22Rv1 (cell line): ENCODE measurements at regions not wholly inside any gene's neighbourhood (a gene's known extent, or its start where the extent isn't known, plus 50 kb on each side); places are given as distances from the start of the nearest gene placed in this dataset.

Source experiments
- CTCF ChIP-seq: fragments of 450-650 bp; IDR thresholded peaks from 2 replicates; pipeline ENCODE4 v1.5.1; 2017; ENCODE audit warnings: mild to moderate bottlenecking
- ZFX ChIP-seq: fragments of 450-650 bp; IDR thresholded peaks from 2 replicates; pipeline ENCODE4 v1.6.1; 2017; ENCODE audit warnings: antibody characterized with exemption, borderline replicate concordance

- TF ChIP-seq CTCF = no peak
- no peak for TF ChIP-seq ZFX
Observed at GRCh38 chr6:1137849-1138248, 174.0 kb upstream of the FOXQ1 start.
